HPDE6-E6E7 (cell line): ENCODE measurements at regions not wholly inside any gene's neighbourhood (a gene's known extent, or its start where the extent isn't known, plus 50 kb on each side); places are given as distances from the start of the nearest gene placed in this dataset.

Experiments
- DNase-seq: peaks from one replicate; pipeline ENCODE4 v3.0.0; 2011; ENCODE audit warnings: missing footprints; ENCODE audit errors: extremely low spot score

DNA sequence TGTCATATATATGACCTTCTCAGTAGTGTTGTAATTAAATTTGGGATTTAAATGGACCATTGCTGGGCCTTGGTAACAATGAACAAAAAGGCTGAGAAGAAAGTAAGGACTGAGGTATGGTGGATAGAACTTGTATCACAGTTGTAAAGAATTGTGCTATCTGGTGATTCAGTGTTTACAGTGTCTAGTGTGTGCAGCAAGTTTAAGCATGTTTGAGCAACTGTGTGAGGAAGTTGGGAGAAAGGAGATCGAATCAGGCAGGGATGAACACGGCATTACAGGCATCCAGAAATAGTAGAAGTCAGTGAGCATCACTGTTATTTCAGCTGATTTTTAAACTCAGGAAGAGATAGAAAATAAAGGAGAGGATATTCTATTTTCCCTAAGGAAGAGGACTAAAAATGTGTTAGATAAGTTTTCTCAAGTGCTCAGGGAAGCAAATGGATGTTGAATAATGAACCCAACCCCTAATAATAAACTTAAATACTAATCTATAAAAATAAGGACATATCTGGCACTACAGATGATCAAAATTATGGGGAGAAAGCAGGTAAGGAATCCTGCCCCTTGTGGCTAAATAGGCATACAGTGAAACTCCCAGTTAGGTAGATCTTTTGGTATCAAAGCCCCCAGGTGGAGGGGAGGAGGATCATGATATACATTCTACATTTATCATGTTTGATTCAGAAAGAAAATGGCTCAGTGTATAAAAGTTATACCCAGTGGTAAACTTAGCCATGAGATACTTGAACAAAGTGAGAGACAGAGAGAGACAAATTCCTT lies 361.0 kb upstream of the ANO3 start:
- DNase-seq = peak; percentile 31

DNA sequence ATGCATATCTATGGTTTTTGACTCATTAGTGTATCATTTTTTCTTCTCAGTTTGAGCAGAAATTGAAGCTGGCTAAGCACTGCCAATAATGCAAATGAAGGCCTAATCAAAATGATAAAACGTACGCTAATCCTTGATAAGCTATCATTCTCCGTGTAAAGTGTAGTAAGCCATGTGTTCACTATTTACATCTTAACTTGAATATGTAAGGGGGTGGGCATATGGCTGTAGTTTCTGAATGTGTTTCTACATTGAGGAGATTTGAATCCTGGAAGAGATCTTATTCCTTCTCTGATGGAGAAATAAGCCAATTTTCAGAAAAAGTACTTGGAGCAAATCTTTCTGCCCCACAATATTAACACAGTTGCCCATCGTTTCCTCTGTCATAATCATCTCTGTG lies 351.8 kb upstream of the ANO3 start:
- no peak for DNase-seq

GRCh38 chr11:25981998-25982397 lies 349.9 kb upstream of the ANO3 start:
- no peak for DNase-seq

DNA sequence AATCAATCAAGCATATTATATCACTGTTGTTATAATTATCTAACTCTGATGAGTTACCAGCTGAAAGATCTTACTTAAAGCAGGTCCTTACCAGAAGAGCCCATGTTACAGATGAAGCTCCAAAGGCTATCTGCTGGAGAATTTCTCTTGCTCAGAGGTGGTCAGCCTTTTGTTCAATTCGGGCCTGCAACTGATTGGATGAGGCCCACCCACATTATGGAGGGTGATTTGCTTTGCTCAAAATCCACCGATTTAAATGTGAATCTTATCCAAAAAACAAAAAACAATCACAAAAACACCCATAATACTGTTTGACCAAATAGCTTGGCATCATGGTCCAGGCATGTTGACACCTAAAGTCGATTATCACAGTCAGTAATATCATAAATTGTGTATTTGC lies 348.6 kb upstream of the ANO3 start:
- no peak for DNase-seq

- DNase-seq = no peak
These were observed 343.8 kb upstream of the ANO3 start for GRCh38 chr11:25988178-25988577.

DNA sequence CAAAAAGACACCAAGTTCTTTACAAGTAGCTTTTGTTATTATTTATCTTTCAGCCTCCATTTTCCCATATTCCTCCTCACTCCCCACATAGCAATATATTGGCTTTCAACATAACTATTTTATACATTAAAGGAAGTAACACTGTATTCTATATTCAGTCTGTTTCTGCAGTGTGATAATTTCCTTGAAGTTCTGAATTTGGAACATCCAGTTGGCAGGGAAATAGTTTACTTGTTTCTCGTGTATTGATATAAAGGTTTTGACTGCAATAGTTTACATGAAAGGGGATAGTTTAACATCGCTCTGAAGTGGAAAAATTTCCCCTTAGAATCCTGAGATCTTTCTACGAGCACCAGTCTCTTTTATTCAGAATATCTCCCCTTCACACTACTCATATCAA lies 341.5 kb upstream of the ANO3 start:
- DNase-seq = no peak

DNA sequence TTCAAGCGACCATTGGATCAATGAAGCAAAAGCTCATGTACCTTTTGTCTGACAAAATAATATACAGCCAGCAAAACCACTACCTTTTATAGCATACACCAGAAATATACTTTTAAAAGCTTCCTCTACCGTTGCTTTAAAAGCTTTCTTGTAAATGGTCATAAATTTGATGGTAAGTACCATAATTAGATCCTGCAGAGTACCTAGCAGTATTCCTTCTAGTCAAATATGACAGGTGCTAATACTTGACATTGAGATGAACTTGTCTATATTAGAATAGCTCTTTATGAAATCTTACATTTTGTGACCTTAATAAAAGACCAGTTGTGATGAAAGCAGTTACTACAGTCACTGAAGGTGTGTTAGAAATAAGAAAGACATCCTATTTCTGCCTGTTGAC lies 340.5 kb upstream of the ANO3 start:
- DNase-seq = no peak

DNA sequence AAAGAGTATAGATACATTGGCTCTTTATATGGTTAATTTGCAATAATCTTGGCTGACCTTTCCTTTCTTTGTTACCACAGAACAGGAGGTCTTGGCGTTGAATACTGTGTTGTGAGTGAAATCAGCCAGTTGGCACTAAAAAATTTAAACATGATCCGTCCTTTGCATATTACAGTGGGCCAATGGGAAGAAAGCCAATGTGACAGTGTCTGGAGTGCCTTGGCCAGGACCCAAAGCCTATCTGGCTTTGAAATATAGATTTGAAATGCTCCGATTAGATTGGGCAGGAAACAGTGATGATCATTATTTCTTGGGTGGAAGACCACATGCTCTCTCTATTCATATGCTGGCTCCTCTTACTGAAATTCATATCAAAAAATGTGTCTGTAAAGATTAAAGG lies 339.6 kb upstream of the ANO3 start:
- DNase-seq = no peak

DNA sequence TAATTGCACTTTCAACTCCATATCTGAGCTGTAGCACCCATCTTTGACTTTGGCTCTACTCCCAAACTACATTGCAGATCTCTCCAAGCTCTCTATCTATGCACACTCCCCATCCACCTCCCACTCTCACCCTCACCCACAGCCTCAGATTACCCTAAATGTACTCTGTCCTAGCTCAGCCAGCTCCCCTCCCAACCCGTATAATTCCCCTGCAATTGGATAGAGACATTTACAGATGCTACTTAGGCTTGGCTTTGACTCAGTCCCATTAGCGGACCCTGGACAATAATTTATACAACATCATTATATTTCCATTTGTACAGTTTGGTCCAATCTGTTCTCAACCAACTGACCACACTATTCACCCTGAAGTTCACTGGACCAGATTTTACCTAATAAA lies 338.9 kb upstream of the ANO3 start:
- DNase-seq = no peak

- DNase-seq = no peak
These were observed 320.5 kb upstream of the ANO3 start for GRCh38 chr11:26011474-26011873.

DNA sequence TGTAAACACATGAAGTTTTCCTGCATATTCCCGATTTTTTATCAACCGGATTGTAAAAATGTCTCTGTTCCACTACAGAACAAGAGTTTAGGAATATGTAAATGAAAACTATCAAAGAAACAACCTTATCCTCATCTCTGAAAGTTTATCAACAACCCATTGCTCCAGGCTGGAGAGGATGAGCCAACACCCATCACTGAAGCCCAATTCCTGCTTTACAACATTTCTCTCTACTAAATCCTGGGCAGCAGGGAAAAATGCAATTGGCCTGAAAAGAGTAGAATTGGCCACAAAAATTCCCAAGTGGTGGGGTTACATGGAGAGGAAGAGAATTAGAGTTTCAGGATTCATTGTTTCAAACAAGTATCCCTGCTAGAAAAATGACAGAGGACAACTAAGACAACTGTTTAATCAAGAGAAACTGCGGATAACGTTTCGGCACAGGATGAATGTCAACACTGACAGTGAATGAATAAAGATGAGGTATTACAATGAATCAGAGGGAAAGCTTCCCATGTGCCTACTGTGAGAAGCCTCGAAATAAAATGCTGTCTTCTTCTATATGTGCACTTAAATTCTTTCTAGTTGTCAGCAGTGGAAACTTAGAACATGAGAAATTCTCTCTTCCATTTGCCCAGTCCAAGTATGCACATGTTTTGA lies 317.3 kb upstream of the ANO3 start:
- DNase-seq = no peak

DNA sequence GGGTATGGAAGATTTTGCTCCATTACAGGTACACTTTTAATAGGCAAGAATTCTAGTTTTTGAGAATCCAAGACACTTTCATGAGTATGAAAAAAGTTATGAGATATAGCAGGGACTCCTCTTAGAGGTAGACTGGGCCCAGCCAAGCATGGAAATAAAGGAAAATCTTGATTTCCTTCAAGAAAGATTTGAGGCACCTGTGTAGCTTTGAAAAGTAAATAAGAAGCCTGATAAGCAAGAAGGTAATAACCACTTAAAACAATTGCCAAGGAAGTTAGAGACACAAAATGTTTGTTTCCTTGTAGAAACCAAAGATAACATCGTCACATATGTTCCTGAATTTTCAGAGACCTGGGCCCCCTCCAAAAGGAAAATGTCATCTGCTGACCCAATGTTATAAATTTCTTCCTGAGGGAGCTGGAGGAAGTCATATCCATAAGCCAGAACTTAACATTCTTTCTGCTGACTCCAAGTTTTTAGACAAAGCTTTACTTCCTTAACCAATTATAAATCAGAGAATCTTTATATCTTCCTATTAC lies 314.5 kb upstream of the ANO3 start:
- no peak for DNase-seq

DNA sequence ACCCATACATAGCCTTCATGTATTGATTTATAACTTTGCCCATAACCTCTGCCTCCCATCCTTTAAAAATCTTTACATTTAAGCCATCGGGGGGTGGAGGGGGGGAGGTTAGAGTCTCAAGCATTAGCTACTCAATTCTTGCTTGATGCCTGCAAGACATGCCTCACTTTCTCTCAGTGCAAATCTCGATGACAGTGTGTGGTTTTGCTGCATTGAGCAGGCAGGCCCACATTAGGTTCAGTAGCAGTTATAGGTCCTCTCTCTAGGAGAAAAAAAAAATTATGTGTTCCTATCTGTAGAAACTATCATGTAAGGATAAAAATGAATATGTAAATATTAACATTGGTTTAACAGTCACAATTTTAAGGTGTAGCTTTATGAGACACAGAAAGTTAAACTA lies 314.0 kb upstream of the ANO3 start:
- no peak for DNase-seq

DNA sequence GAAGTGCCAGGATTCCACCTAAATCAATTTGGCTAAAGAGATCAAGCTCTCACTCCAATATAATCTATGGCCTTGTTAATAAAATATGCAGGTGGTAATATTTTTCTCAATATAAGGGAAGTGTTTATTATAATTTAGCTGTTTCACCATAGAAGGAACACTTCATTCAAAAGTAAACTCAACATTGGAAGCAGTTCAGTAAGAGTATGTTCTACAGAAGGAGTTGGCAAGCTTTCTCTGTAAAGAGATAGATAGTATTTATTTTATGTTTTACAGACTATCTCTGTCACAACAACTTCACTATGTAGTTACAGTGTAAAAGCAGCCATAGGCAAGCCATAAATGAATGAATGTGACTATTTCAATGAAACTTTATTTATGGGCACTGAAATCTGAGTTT lies 313.6 kb upstream of the ANO3 start:
- DNase-seq = no peak

DNA sequence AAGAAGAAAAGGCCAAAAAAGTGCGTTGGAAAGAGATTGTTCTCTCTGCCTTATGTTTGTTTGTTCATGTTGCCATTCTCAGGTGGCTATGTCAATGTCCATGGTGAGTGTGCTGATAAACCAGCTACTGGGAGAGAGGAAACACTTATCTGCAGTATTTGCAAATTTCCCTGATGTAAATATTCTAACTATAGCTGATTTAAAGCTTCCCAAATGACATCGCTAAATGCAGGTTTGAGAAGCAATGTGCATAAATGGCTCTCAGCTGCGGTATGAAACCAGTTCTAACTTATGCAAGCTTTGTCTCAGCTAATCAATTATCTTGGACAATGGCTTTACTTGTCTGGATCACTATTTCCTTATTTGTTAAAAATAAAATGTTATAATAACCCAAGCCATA lies 312.5 kb upstream of the ANO3 start:
- DNase-seq = no peak

GRCh38 chr11:26021017-26021416 lies 310.9 kb upstream of the ANO3 start:
- DNase-seq = no peak

DNA sequence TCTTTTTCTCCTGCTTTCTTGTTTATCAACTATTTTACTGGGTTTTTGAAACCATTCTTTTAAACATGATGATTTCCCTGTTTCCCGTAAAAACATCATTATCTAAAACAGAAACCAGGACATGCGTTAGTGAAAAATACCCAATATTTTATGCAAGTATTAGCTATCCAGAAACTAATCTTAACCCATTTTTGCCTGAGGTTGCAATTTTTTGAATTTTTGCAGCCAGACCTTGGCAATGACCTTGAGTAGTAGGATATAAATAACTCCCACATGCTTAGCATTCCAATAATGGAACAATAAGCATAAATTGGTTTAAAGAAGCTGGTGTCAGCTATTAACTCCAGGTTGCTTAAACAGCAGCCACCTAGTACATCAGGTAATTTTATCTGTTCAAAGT lies 308.9 kb upstream of the ANO3 start:
- no peak for DNase-seq

DNA sequence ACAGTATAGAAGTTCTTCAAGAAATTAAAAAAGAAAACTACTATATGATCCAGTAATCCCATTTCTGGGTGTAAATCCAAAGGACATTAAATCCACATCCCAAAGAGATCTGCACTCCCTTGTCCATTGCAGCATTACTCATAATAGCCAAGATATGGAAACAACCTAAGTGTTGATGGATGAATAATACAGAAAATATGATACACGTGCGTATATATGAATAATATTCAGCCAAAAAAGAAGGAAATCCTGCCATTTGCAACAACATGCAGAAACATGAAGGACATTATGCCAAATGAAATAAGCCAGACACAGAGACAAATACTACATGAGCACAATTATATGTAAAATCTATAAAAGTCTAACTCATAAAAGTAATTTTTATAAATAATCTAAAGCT lies 306.3 kb upstream of the ANO3 start:
- peak; percentile 8 for DNase-seq

- no peak for DNase-seq
These were observed 305.9 kb upstream of the ANO3 start for GRCh38 chr11:26026078-26026477.

DNA sequence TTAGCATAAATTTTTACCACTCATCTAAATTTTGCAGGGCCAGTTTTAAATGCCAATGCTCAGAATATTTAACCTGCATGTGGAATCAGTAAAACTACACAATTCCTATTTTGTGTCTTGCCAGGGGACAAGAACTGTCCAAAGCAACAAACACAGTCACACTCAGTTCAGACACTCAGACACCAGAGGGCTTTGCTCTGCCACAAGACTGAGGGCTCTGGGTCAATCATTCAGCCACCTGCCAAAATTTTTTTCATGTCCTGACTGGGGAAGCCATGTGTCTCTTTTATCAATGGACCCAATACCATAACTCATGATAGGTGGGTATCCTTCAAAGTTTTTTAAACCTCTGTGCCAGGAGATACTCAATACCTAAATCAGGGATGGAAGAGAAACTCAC lies 304.0 kb upstream of the ANO3 start:
- DNase-seq = no peak

DNA sequence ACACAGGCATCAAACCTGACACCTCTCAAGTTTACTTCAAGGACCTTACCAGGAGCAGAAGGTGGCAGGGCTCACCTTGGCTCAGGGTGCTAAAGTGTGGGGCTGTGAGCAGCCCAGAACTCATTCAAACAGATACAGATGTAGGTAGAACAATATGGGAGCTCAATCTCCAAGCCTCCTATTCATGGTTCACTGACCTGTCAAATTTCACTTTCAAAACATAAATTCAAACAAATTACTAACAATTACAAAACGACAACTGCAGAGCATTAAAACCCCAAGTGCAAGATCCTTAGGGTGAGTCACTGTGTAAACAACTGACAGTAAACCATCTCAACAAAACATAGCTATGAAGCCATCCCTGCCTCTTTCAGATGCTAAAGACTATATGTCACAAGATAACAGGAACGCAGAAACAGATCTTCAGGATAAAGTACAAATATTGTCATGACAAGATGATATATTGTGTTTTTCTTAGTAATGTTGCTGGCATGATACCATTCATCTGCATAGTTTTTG lies 303.5 kb upstream of the ANO3 start:
- DNase-seq = no peak

DNA sequence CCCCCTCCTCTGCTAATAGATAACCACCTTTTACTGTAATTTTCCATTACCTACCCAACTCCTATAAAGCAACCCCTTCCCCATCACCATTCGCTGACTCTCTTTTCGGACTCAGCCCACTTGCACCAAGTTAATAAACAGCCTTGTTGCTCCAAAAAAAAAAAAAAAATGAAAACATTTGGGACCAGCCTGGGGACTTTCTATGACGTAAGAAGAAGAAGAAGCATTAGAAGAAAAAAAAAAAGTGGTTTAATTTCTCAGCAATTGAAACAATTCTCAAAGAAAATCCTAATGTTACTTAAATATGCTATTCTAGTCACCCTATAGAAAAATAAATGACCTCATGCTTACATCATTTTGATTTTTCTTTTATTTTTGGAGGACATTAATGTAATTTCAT lies 301.5 kb upstream of the ANO3 start:
- no peak for DNase-seq

- no peak for DNase-seq
These were observed 299.7 kb upstream of the ANO3 start for GRCh38 chr11:26032241-26032640.
